Stimulated activated CD4-positive, alpha-beta T cell treated with anti-CD3 and anti-CD28 coated beads, Interleukin-1b, Interleukin-23, amount 100 ng/mL, for 48 hours (primary cell): ENCODE measurements at regions not wholly inside any gene's neighbourhood (a gene's known extent, or its start where the extent isn't known, plus 50 kb on each side); places are given as distances from the start of the nearest gene placed in this dataset.

Experiments
- DNase-seq: peaks from one replicate; pipeline ENCODE4 v3.0.0-alpha.2; 2020

- DNase-seq, result no peak
Observed at GRCh38 chr4:123545667-123546572, 149.3 kb downstream of the SPRY1 start.

DNA sequence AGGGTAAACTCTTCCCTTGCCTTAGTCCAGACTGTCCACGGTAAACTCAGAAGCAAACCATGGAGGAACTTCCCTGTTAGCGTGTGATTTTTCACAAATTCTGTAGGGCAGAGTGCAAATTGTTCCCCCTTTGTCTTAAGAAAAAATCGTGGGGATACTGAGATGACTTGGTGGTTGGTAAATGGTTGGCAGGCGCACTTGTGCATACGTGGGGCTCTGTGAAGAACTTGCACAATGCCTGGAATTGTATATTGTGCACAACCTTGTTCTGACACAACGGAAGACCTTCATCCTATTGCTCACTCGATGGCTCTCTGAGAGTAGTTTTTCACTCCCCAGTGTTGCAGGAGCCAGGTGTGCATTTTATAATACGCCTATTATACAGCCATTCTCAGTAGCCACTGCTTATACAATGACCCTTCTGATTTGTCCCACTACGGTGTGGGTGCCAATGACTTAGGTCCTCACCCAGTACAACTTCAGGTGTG is 150.0 kb downstream of the SPRY1 start:
- no peak for DNase-seq

- DNase-seq, result no peak
Observed at GRCh38 chr4:123547216-123548165, 150.9 kb downstream of the SPRY1 start.

DNA sequence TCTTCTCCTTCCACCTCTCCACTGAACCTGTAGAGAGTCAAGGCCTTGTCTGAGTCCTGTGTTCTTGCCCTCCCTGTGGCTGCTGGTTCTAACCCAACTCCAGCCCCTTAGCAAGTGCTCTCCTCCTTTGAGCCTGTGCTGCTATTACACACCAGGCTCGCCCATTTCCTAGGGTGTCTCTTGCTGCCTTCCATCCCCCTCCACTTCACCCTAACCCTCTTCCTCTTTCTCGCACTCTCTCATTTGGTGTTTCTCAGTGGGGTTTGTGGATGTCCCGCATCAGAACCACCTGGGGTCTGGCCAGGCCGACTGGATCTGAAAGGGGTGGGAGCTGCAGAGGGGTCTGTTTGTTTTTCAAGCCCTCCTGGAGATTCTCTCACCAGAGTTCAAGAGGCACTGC is 156.7 kb downstream of the SPRY1 start:
- DNase-seq, result no peak

- no peak for DNase-seq
Observed at GRCh38 chr4:123553733-123554637, 157.4 kb downstream of the SPRY1 start.

DNA sequence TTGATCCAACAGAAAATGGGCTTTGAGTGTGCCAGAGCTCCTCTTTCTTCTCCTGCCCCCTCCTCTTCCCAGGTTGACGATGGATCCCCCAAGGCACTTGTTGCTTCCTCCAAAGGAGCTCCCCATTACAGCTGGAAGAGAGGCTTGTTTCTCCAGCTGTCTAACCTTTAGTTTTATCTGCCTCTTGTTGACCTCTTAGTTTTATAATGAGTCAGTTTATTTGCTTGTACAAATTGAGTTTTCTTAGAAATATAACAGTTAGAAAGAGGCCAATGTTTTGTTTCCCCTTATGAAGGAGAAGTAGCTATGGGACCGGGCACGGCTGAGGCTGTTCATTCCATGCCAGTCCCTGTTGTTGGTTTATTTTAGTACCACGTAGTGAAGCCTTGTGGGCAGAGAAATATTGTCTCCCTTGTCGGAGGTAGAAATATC is 158.2 kb downstream of the SPRY1 start:
- DNase-seq, result no peak

GRCh38 chr4:123555233-123555806 is 158.7 kb downstream of the SPRY1 start:
- DNase-seq, result no peak

- DNase-seq, result no peak
Observed at GRCh38 chr4:123555807-123556273, 159.2 kb downstream of the SPRY1 start.

GRCh38 chr4:123556526-123556925 is 159.9 kb downstream of the SPRY1 start:
- no peak for DNase-seq

GRCh38 chr4:123557857-123558536 is 161.4 kb downstream of the SPRY1 start:
- no peak for DNase-seq

- DNase-seq, result no peak
Observed at GRCh38 chr4:123558865-123559264, 162.3 kb downstream of the SPRY1 start.

GRCh38 chr4:123559955-123560871 is 163.6 kb downstream of the SPRY1 start:
- no peak for DNase-seq

- no peak for DNase-seq
Observed at GRCh38 chr4:123561525-123561924, 164.9 kb downstream of the SPRY1 start.

DNA sequence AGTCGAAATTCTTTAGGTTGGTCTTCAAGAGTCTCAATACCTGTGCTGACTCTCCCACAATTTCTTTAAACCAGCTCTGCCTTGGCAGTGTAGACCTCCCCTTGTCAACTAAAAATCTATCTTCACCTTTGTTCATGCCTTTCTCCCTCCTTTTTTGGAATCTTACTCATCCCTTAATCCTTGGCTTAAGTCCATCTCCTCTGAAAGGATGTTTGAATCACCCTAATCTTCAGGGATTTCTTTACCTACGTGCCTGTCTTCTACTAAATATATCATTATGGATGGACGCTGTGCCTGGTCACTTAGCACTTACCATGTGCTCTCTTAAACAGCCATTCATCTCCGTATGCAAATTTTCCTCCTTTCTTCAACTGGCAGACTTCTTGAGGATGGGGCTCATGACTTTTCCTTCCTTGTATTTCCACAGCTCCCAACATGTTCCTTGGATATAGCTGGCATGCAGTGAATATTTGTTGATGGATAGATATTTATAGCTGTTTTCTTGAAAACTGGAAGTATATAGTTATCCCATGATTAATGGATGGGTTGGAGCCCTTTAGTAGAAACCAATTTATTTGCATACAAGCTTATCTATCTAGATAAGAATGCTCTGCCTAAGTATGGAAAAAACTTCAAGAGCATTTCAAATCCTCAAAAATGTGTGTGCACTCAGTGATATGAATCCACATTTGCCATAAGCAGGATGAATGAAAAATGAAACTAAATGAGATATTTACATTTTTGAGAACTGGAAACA is 166.6 kb downstream of the SPRY1 start:
- no peak for DNase-seq

DNA sequence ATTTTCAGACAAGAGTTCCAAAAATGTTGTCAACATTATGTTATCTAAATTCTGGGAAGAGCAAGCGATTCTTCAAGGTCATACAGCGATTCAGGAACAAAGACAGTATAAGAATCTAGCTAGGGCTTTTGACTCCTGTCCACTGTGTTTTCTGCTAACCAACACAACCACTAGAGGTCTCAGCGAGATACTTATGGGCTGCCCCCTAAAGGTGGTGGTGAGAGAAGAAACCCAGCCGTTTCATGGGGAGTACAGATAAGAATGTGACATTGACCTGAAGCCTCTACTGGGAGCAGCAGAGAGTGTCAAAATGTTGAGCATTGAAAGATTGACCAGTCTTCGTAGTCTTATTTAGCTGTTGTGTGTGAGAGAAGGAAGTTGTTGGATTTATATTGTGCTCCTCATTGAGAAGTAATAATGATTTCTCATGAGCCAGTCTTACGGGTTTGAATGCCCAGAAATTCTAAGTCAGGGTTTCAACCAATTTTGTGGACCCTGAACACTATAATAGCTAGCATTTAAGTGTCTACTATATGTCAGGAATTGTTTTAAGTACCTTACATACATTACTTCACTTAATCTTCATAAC is 168.3 kb downstream of the SPRY1 start:
- peak; percentile 39 for DNase-seq

DNA sequence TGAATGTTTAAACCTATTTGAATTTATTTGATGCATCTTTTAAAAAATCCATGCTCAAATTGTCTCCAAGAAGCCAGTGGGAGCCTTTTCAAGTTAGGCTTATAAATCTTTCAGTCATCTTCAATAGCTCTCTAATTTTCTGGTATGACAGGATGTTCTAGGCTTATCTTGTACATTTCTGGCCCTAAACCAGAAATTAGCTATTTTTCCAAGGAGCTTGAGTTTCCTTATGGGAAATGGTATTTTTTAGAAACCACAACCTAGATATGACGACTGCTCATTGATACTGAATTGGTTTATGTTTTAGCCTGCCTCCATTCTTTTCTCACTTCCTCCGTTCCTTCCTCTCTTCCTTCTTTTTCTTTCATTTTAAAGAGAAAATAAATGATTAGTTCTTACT is 172.3 kb downstream of the SPRY1 start:
- DNase-seq, result no peak

DNA sequence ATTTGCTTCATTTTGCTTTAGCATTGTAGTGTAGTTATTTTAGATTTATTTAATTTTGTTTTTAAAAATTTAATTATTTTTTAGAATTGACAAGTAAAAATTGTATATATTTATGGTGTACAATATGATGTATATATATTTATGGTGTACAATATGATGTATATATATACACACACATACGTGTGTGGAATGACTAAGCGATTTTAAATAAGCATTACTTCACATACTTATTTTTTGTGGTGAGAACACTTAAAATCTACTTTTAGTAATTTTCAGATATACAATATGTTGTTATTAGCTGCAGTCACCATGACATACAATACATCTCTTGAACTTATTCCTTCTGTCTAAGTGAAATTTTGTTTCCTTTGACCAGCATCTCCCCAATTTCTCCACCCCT is 172.9 kb downstream of the SPRY1 start:
- DNase-seq, result no peak

DNA sequence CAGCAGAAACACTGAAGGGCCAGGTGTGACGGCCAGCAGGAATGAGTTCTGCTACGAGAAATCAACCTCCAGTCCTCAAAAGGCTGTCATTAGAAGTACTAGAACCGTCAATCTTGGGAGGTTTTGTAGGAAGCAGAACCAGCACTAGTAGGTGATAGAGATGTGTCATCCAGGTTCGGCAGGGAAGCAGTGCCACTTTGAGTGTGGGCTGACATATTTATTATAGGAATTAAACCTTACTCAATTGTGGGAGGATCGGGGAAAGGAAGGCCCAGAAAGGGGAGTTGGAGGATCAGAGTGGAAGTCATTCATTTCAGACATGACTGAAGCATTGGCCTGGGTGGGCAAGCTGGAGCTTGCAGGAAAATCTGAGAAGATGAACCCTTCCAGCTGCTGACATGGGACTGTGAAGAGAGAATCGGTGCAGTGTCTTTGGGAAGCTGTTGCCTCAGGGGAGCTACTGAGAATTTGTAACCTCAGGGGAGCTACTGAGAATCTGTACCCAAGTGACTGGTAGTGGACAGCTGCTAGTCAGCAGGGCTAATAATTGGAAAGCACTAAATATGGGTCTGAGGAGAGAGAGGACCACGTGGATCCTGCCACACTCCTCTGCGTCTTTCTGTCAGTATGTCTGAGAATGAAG is 177.4 kb downstream of the SPRY1 start:
- DNase-seq, result no peak
